GM23338 (cell line): ENCODE measurements at regions not wholly inside any gene's neighbourhood (a gene's known extent, or its start where the extent isn't known, plus 50 kb on each side); places are given as distances from the start of the nearest gene placed in this dataset.

Experiments used
- ATAC-seq: fragments of 200-7000 bp; cut with Tn5 transposase; 3 replicates; pipeline ENCODE4 v1.9.1; 2020
- DNase-seq: peaks from one replicate; pipeline ENCODE4 v3.0.0-alpha.2; 2015; ENCODE audit warnings: low spot score
- H2AFZ ChIP-seq: fragments of 200-600 bp; sonication (generic); 2 replicates; pipeline ENCODE4 v1.8.0; 2016; ENCODE audit warnings: antibody characterized with exemption, mild to moderate bottlenecking, moderate library complexity
- H3F3A ChIP-seq: fragments of 200-600 bp; sonication (generic); replicated peaks from 2 replicates; pipeline ENCODE4 v1.8.0; 2017; ENCODE audit warnings: antibody characterized with exemption, mixed run types, low read depth
- H3K27ac ChIP-seq: fragments of 200-600 bp; sonication (generic); 2 replicates; pipeline ENCODE4 v1.6.1; 2016; ENCODE audit warnings: low read depth
- H3K27me3 ChIP-seq: fragments of 200-600 bp; sonication (generic); 2 replicates; pipeline ENCODE4 v1.8.0; 2016; ENCODE audit warnings: mild to moderate bottlenecking, mixed run types, moderate library complexity; ENCODE audit not compliant: insufficient read depth
- H3K36me3 ChIP-seq: fragments of 200-600 bp; sonication (generic); 2 replicates; pipeline ENCODE4 v1.8.0; 2016; ENCODE audit warnings: mild to moderate bottlenecking; ENCODE audit not compliant: insufficient read depth
- H3K4me1 ChIP-seq: fragments of 200-600 bp; sonication (generic); 2 replicates; pipeline ENCODE4 v1.8.0; 2016; ENCODE audit warnings: mild to moderate bottlenecking, moderate library complexity; ENCODE audit not compliant: insufficient read depth
- H3K4me2 ChIP-seq: fragments of 200-600 bp; sonication (generic); 2 replicates; pipeline ENCODE4 v1.7.1; 2017; ENCODE audit warnings: mixed run types
- H3K4me3 ChIP-seq: fragments of 200-600 bp; sonication (generic); 2 replicates; pipeline ENCODE4 v1.6.1; 2016; ENCODE audit warnings: mixed run types
- H3K79me2 ChIP-seq: fragments of 200-600 bp; sonication (generic); replicated peaks from 2 replicates; pipeline ENCODE4 v1.8.0; 2017; ENCODE audit warnings: mild to moderate bottlenecking; ENCODE audit not compliant: insufficient read depth
- H3K9me2 ChIP-seq: fragments of 200-600 bp; sonication (generic); 2 replicates; pipeline ENCODE4 v1.8.0; 2017; ENCODE audit not compliant: insufficient read depth
- H4K20me1 ChIP-seq: fragments of 200-600 bp; sonication (generic); replicated peaks from 2 replicates; pipeline ENCODE4 v1.8.0; 2017; ENCODE audit warnings: mild to moderate bottlenecking; ENCODE audit not compliant: insufficient read depth
- H3K27ac Mint-ChIP-seq: 2 replicates; pipeline ENCODE4 v1.8.0; 2020; ENCODE audit warnings: inconsistent platforms, mild to moderate bottlenecking, moderate library complexity, mixed read lengths
- H3K27me3 Mint-ChIP-seq: 3 replicates; pipeline ENCODE4 v1.8.0; 2022; ENCODE audit warnings: low read depth, mild to moderate bottlenecking, moderate library complexity, mixed read lengths, inconsistent platforms; ENCODE audit not compliant: insufficient read depth, poor library complexity
- H3K36me3 Mint-ChIP-seq: 3 replicates; pipeline ENCODE4 v1.8.0; 2021; ENCODE audit warnings: low read depth, mild to moderate bottlenecking, inconsistent platforms, moderate library complexity, mixed read lengths
- H3K4me1 Mint-ChIP-seq: 3 replicates; pipeline ENCODE4 v1.8.0; 2020; ENCODE audit warnings: mild to moderate bottlenecking, inconsistent platforms, mixed read lengths
- H3K4me3 Mint-ChIP-seq: 3 replicates; pipeline ENCODE4 v1.8.0; 2021; ENCODE audit warnings: moderate library complexity, mild to moderate bottlenecking, inconsistent platforms, mixed read lengths
- H3K9me3 Mint-ChIP-seq: 3 replicates; pipeline ENCODE4 v1.8.0; 2020; ENCODE audit warnings: moderate library complexity, mild to moderate bottlenecking, inconsistent platforms, mixed read lengths
- CREB1 ChIP-seq: fragments of 250-450 bp; sonication (Bioruptor Pico); IDR thresholded peaks from 2 replicates; pipeline ENCODE4 v1.5.0; 2020; ENCODE audit warnings: low read depth, mild to moderate bottlenecking, moderate library complexity
- CTCF ChIP-seq, 2 experiments: fragments of 200-600 bp in 1 of 2; sonication (generic) in 1 of 2; conservative IDR thresholded peaks; 2 replicates each; pipeline versions ENCODE4 v1.5.1 to v1.6.1; 2016 to 2017; ENCODE audit warnings: antibody characterized with exemption in 2 of 2, low read depth in 2 of 2, mild to moderate bottlenecking in 2 of 2, moderate library complexity in 1 of 2
- ETS1 ChIP-seq: IDR thresholded peaks from 2 replicates; pipeline ENCODE4 v1.6.1; 2016; ENCODE audit warnings: antibody characterized with exemption
- EZH2 ChIP-seq: fragments of 200-600 bp; sonication (generic); IDR thresholded peaks from one replicate; pipeline ENCODE4 v1.8.0; 2017; ENCODE audit warnings: antibody characterized with exemption, mild to moderate bottlenecking, low read depth; ENCODE audit not compliant: unreplicated experiment
- NANOG ChIP-seq: IDR thresholded peaks from 2 replicates; pipeline ENCODE4 v1.6.1; 2016; ENCODE audit warnings: antibody characterized with exemption, borderline replicate concordance
- POLR2AphosphoS5 ChIP-seq: IDR thresholded peaks from 2 replicates; pipeline ENCODE4 v1.6.1; 2016; ENCODE audit warnings: antibody characterized with exemption, low read depth
- REST ChIP-seq: IDR thresholded peaks from one replicate; pipeline ENCODE4 v1.6.1; 2018; ENCODE audit warnings: antibody characterized with exemption; ENCODE audit not compliant: unreplicated experiment
- STAT1 ChIP-seq: IDR thresholded peaks from one replicate; pipeline ENCODE4 v1.6.1; 2016; ENCODE audit warnings: antibody characterized with exemption; ENCODE audit not compliant: unreplicated experiment
- ZNF114 ChIP-seq: fragments of 250-450 bp; sonication (Bioruptor Pico); IDR thresholded peaks from 2 replicates; pipeline ENCODE4 v1.5.0; 2020; ENCODE audit warnings: mild to moderate bottlenecking, moderate library complexity
- ZNF331 ChIP-seq: fragments of 250-450 bp; sonication (Bioruptor Pico); IDR thresholded peaks from 2 replicates; pipeline ENCODE4 v1.5.0; 2020; ENCODE audit warnings: low read depth, mild to moderate bottlenecking, moderate library complexity
- ZNF462 ChIP-seq: fragments of 250-450 bp; sonication (Bioruptor Pico); IDR thresholded peaks from 2 replicates; pipeline ENCODE4 v1.5.0; 2020; ENCODE audit warnings: mild to moderate bottlenecking, moderate library complexity

GRCh38 chr2:242063850-242064249, 194.3 kb downstream of the RTP5 start:
- H3K27ac Mint-ChIP-seq = peak overlapping the region; percentile 83
- H3K36me3 Mint-ChIP-seq = peaks cover 29% of the 10 kb centered on the region; the same call in 2 of the 3 replicates
- peaks cover 34% of the 10 kb centered on the region for H3K4me1 Mint-ChIP-seq
- ATAC-seq (peak; percentile 77), DNase-seq (no peak)
- TF ChIP-seq CTCF (conservative IDR thresholded peaks at IDR 0.05; ENCODE audit: low read depth in 2 of 2) = no peak
- no peak for TF ChIP-seq EZH2
- no peak for TF ChIP-seq REST
- TF ChIP-seq POLR2AphosphoS5 = no peak
- no peak for TF ChIP-seq NANOG
- no peak for TF ChIP-seq CREB1 (CRISPR knock-in tag)
- no peak for TF ChIP-seq ZNF114 (CRISPR knock-in tag)
- no peak for TF ChIP-seq STAT1
- TF ChIP-seq ZNF462 (CRISPR knock-in tag) = no peak
- no peak for TF ChIP-seq ETS1
- TF ChIP-seq ZNF331 = no peak
- peaks cover 13% of the 10 kb centered on the region; the same call in 1 of the 2 replicates for H3K36me3 ChIP-seq
- H3F3A ChIP-seq = peaks cover 13% of the 10 kb centered on the region; the same call in 1 of the 2 replicates
- peaks cover 14% of the 10 kb centered on the region; the same call in 1 of the 2 replicates for H3K27me3 ChIP-seq
- peaks cover 11% of the 10 kb centered on the region for H3K27me3 Mint-ChIP-seq
- peak overlapping the region; percentile 18; the same call in 2 of the 3 replicates for H3K4me3 Mint-ChIP-seq
- 0 out of 2 replicates have a peak overlapping the region, but pooled peaks have one; percentile 47 for H3K27ac ChIP-seq
- H3K4me1 ChIP-seq = peaks cover 22% of the 10 kb centered on the region
- no peaks in the 10 kb centered on the region for H4K20me1 ChIP-seq
- no peaks in the 10 kb centered on the region for H3K9me2 ChIP-seq
- H3K4me3 ChIP-seq = peak overlapping the region; percentile 22
- H3K79me2 ChIP-seq = no peaks in the 10 kb centered on the region
- peak overlapping the region; percentile 66; the same call in 1 of the 2 replicates for H3K4me2 ChIP-seq
- H2AFZ ChIP-seq = peak overlapping the region; percentile 69; the same call in 1 of the 2 replicates
- peaks cover 43% of the 10 kb centered on the region for H3K9me3 Mint-ChIP-seq
